Endothelial cell of umbilical vein (primary cell): ENCODE measurements at regions not wholly inside any gene's neighbourhood (a gene's known extent, or its start where the extent isn't known, plus 50 kb on each side); places are given as distances from the start of the nearest gene placed in this dataset.

Experiments used
- CTCF ChIP-seq, 2 donors: IDR thresholded peaks; 1 replicate in 1 of 2; 2 replicates in 1 of 2; pipeline ENCODE4 v1.5.1; 2011; ENCODE audit warnings: low read length in 2 of 2, mild to moderate bottlenecking in 2 of 2, moderate library complexity in 2 of 2, control low read depth in 1 of 2, inconsistent platforms in 1 of 2, low read depth in 1 of 2; ENCODE audit not compliant: insufficient read depth in 1 of 2; ENCODE audit errors: extremely low read depth in 1 of 2
- EZH2 ChIP-seq: IDR thresholded peaks from 2 replicates; pipeline ENCODE4 v1.6.1; 2012; ENCODE audit warnings: borderline replicate concordance, low read depth, mild to moderate bottlenecking, moderate library complexity, low read length, inconsistent platforms; ENCODE audit not compliant: severe bottlenecking
- FOS ChIP-seq: IDR thresholded peaks from 2 replicates; pipeline ENCODE4 v1.6.1; 2011; ENCODE audit warnings: mild to moderate bottlenecking, low read length, moderate library complexity, borderline replicate concordance; ENCODE audit not compliant: insufficient read depth
- JUN ChIP-seq: IDR thresholded peaks from 2 replicates; pipeline ENCODE4 v1.6.1; 2011; ENCODE audit warnings: borderline replicate concordance, low read depth; ENCODE audit not compliant: insufficient read length, insufficient read depth
- POLR2A ChIP-seq: IDR thresholded peaks from 2 replicates; pipeline ENCODE4 v1.6.1; 2012; ENCODE audit warnings: low read depth, mild to moderate bottlenecking, control low read depth, low read length
- POLR2AphosphoS5 ChIP-seq: IDR thresholded peaks from 2 replicates; pipeline ENCODE4 v1.6.1; 2012; ENCODE audit warnings: low read depth, mild to moderate bottlenecking, control low read depth, low read length, moderate library complexity; ENCODE audit not compliant: insufficient read depth
- TF ChIP-seq, protein P1 (sequence below): IDR thresholded peaks from 2 replicates; pipeline ENCODE4 v1.6.1; 2011; ENCODE audit not compliant: insufficient read depth, insufficient read length

DNA sequence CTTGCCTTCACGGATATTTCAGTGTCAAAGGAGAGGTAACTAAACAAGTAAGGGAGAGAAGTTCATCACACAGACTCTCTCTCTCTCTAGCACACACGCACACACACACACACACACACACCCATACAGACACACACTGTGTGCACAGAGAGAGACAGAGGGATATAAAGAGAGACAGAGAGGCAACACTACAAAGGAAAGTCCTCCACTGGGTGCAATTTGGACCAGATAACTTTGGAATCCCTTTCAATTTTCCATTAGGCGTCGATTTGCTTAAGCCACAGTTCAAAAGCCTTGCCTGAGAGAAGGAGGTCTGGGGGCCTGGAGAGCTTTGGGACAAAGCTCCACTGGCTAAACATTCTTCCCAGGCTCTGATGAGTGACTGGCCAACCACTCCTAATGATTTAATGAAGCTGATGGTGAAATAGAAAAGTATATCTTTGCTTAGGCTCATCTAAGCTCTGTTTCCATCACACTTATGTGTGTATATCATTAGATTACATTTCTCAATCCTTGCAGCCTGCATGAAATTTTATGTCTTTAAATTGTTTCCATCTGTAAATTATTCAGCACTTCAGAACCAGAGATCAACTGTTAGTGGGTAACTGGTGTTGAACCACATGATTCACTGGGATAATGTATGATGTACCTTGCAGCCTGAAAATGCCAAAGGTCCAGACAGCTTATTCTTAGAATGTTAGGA lies 180.8 kb downstream of the MAGEB17 start:
- TF ChIP-seq POLR2AphosphoS5 (no peak), CTCF (IDR thresholded peaks at IDR 0.05; ENCODE audit: extremely low read depth in 1 of 2, insufficient read depth in 1 of 2, low read depth in 1 of 2, low read length in 2 of 2) (no peak), FOS (no peak), POLR2A (no peak), EZH2 (no peak), JUN (no peak)
- TF ChIP-seq, protein P1, sequence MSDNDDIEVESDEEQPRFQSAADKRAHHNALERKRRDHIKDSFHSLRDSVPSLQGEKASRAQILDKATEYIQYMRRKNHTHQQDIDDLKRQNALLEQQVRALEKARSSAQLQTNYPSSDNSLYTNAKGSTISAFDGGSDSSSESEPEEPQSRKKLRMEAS = no peak
